Retinal pigment epithelial cell (primary cell): ENCODE measurements at regions not wholly inside any gene's neighbourhood (a gene's known extent, or its start where the extent isn't known, plus 50 kb on each side); places are given as distances from the start of the nearest gene placed in this dataset.

Source experiments
- DNase-seq: peaks from one replicate; pipeline ENCODE4 v3.0.0-alpha.2; 2010; ENCODE audit warnings: low read depth
- H3K4me3 ChIP-seq: 2 replicates; pipeline ENCODE4 v1.5.1; 2011; ENCODE audit warnings: mild to moderate bottlenecking, low read length, control low read depth, moderate library complexity
- CTCF ChIP-seq: conservative IDR thresholded peaks from 2 replicates; pipeline ENCODE4 v1.5.1; 2011; ENCODE audit warnings: low read depth, low read length, control low read depth, inconsistent platforms

DNA sequence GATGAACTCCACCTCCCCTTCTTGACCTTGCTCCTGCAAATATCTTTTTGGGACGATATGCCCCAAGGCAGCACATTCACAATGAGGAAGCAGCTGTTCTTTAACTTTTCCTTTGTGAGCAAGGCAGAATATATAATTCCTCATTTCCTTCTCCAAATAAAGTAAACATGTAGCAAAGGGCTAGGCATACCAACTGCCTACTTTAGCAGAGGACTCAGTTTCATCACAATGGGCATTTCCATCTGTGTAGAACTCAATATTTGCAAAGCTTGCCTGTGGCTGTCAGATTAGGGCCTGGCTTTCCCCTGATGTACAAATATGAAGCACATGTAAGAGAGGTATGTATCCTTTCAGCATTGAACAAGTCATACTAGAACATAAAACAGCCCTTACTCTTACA, 366.9 kb downstream of the RSL24D1 start:
- no peak overlapping the region for H3K4me3 ChIP-seq
- no peak for DNase-seq

DNA sequence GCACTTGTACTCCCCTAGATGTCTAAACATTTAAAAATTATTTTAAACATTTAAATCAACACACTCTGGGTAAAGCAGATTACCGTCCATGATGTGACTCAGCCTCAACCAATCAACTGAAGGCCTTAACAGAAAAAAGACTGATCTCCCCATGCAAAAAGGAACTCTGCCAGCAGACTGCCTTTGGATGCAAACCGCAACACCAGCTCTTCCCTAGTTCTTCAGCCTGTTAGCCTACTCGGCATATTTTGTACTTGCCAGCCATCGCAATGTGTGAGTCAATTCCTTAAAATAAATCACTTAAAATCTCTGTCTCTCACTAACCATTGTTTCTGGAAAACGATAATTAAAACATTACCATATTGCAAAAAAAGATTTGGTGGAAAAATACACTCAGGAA, 375.9 kb downstream of the RSL24D1 start:
- no peak for DNase-seq
- H3K4me3 ChIP-seq, result no peak overlapping the region
- no peak for TF ChIP-seq CTCF

More for the DNA sequence above, 366.9 kb downstream of the RSL24D1 start:
- TF ChIP-seq CTCF, result no peak

- DNase-seq, result no peak
Observed at GRCh38 chr15:54820098-54820497, 376.6 kb downstream of the RSL24D1 start.

DNA sequence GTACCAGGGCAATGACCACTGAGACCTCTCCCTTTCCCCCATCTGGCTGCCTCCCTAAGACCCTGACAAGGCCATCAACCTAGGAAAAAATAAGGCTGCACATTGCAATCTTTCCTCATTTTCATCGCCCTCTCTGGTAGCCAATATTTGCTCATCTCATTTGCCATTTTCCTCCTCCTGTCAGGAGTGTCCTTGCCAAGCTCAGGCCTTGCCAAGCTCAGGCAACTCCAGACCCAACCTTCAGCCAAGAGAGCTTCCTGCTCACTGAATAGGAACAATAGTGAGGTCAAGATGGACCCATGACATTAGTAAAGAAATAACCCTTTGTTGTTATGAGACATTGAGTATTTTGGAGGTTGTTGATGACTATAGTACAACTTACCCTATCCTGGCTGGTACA, 380.3 kb downstream of the RSL24D1 start:
- no peak for TF ChIP-seq CTCF
- DNase-seq, result no peak
- no peak overlapping the region for H3K4me3 ChIP-seq

More at GRCh38 chr15:54820098-54820497, 376.6 kb downstream of the RSL24D1 start:
- H3K4me3 ChIP-seq, result no peak overlapping the region
- TF ChIP-seq CTCF, result no peak

DNA sequence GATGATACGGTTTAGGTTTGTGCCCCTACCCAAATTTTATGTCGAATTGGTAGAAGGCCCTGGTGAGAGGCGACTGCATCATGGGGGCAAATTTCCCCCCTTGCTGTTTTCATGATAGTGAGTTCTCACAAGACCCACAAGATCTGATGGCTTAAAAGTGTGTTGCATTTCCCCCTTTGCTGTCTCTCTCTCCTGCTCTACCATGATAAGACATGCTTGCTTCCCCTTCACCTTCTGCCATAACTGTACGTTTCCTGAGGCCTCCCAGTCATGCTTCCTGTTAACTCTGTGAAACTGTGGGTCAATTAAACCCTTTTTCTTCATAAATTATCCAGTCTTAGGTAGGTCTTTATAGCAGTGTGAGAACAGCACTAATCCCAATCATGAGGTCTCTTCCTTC, 381.2 kb downstream of the RSL24D1 start:
- no peak for DNase-seq
- no peak for TF ChIP-seq CTCF
- no peak overlapping the region for H3K4me3 ChIP-seq

DNA sequence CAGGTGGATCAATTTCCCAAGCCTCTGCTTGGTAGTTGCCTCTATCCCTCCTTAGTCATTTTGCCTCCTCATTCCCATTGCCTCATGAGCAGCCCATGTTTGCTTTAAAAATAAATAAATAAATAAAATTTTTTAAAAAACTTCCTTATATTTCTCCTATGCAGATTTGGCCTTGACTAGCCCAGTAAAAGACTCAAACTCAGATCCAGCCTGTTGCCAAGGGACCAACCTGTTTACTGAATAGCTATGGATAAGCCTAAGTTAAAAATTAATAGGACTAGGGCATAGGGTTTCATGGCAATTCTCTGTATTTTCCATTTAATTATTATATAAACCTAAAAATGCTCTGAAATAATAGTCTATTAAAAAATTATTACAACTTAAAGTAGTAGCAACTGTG, 384.4 kb downstream of the RSL24D1 start:
- TF ChIP-seq CTCF, result no peak
- H3K4me3 ChIP-seq, result no peak overlapping the region
- DNase-seq, result no peak

DNA sequence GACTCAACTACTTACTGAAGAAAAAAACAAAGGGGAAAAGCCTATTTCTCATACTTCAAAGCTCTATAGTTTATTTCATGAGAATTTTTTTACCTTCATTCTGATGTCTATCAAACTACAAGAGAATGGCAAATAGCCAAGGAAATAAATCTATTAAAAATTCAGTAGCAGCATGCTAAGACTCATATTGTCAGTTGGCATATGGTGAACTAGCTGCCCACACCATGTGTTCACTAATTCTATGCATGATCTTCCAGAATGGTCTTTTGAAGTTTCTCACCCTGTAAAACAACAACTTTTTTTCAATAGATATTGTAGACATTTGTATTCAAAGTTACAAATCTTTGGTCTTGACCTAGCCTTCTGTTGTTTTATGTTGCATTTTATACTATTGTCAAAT, 386.2 kb downstream of the RSL24D1 start:
- no peak for DNase-seq
- no peak for TF ChIP-seq CTCF

More for the DNA sequence above, 386.2 kb downstream of the RSL24D1 start:
- no peak overlapping the region for H3K4me3 ChIP-seq
